DMS153 (cell line): ENCODE measurements at regions not wholly inside any gene's neighbourhood (a gene's known extent, or its start where the extent isn't known, plus 50 kb on each side); places are given as distances from the start of the nearest gene placed in this dataset.
A peak's percentile ranks its signal among the peaks of the same experiment; 100 is the strongest.

Experiments
- DNase-seq: peaks from one replicate; lab custom pipeline; 2025; lab: John Stamatoyannopoulos, UW

DNA sequence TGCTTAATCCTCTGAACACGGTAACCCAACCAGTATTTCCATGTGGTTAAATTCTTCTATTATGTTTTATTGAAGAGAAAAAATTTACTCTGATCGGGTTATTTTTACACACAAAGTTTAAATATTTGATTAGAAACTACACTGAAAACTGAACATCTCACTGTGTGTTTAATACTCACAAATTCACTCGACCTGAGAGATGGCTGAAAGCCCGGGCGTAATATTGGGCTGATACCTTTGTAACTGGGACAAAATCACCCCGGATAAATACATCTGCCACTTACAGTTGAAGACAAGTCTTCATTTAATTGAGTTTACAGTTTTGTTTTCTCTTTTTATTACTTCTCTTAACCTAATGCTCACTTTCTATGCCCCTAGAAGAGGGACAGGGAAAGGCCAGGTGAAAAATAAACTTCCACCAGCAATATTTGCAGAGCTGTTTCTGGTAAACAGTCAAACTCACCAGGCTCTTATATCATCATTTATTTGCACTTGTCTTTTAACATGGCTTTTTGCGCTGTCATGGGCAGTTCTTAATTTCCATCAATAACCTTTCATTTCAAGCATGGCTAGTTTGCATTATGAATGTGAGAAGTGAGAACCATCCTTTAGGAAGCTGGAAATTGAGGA is 145.6 kb upstream of the TMCO5A start:
- DNase-seq = peak; percentile 67

DNA sequence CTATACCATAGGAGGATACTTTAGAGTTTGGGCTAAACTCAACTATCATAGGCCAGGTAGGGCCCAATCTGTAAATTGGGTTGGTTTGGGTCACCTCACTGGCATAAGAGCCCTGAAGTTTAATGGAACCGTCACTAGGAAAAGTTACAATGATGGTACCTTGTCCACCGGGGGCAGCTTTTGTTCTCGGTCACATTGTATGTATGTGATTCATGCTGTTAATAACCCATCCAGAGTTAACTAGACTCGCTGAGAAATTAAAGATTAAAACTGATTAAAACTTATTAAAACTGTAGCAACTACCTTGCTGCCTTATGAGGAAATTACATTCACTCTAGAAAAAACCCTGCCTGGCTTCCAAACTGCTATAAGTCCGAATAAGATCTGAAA is 145.0 kb upstream of the TMCO5A start:
- DNase-seq = no peak

DNA sequence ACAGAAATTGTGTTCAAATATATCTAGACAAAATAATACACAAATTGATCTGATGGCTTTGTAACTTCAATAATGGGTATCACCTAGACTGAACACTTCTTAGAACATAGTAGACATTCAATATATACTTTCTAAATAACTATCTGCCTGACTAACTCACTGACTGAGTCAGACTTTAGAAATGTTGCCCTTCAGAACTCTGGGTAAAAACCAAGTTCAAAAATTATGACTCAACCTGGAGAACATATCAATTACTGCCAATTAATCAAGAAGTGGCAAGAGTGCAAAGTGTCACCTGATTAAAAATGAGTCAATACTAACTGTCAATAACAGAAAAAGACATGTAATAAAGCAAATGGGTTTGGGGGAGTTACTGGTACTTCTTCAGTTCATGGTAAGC is 144.6 kb upstream of the TMCO5A start:
- DNase-seq = no peak

DNA sequence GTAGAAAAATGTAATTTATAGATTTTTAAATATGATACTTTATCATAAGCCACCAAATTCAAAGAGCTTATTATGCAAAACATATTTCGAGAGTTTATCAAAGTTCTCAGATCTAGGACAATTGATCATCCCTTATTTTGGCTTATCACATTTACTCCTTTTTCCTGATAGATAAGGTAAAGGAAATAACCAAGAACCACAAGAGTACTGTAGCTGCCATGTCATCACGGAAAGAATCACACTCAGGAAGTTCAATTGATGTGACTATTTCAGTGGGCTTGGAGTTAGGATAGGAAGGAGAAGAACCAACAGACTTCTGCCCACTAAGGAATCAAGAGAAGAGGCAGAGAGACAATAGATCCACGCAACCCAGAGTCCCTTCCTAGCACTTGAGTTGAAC is 142.7 kb upstream of the TMCO5A start:
- DNase-seq = no peak

DNA sequence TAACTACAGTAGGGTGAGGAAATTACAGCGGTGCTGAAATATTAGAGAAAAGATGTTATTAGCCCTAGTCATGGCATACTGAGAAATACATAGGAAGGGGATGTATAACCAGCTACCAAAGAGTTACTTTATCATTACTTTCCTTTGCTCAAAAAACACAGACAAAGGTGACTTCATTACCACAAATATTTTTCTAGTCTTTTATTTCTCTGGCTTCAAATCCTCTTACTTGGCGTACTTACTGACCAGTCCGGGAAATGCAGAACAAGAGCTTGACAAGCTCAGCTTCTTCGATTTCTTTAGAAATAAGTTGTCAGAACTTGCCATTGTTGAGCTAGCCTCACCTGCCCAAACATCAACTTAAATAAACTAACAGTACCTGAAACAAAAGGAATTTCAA is 142.1 kb upstream of the TMCO5A start:
- DNase-seq = peak; percentile 6

DNA sequence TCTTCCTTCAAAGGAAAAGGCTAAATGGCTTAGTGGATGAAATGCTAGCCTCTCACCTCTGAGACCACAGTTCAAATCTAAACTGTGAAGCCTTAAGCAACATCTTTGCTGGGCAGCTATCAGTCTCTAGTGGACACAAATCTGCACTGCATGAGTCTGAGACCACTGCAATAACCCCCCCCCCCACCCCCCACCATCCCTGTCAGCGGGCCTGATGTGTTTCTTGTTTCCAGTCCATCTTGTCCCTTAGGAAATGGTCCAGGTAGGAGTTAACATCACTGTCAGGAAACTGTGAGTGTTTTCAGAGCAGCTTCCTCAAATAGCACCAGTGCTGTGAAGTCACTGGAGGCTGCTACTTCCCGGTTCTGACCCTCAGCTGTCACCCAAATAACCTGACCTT is 140.6 kb upstream of the TMCO5A start:
- DNase-seq = no peak

DNA sequence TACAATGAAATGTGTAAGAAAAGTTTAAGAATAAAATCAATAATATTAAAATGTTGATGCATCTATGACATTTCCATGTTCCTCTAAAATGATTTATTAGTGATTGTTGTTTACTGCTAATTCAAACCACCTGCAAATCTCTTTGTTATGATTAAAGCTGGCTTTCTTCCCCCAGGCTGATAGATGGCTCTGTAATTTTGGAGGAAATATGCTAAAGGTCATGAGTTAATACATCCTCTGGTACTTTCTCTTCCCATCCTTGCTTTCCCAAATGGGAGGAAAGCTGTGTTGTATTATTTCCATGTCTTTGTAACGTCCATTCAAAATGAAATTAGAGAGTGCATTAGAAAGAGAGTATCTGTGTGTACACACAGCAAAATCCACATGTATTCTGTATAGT is 139.5 kb upstream of the TMCO5A start:
- DNase-seq = no peak

DNA sequence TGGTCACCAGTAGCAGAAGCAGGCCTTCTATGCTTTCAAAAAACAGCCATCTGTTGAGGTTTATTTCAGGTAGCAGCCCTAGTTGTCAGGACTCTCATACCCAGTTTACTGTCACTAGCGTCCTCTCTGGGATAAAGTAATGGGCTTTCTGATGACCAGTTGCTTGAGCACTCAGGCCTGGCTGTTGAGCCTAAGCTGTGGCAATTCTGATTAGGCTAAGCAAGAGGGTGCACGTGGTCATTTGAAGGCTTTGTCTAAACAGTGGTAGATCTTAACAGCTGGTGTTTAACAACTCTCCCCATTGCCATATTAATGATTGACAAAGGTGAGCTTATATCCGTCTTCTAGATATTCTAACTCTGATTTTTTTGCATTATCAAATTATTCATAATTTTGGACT is 132.9 kb upstream of the TMCO5A start:
- no peak for DNase-seq

DNA sequence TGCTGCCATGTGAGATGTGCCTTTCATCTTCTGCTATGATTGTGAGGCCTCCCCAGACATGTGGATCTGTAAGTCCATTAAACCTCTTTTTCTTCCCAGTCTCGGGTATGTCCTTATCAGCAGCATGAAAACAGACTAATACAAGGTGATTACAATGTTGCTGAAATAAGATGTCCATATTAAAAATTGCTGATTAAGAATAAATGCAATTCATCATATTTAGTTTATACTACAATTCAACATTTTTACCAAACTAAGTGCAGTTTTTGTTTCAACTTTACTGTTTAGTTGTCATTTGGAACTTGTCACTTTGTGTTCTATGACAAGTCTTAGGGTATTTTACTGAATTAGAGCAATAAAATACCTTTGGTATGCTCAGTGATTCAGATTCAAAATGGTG is 127.6 kb upstream of the TMCO5A start:
- no peak for DNase-seq

DNA sequence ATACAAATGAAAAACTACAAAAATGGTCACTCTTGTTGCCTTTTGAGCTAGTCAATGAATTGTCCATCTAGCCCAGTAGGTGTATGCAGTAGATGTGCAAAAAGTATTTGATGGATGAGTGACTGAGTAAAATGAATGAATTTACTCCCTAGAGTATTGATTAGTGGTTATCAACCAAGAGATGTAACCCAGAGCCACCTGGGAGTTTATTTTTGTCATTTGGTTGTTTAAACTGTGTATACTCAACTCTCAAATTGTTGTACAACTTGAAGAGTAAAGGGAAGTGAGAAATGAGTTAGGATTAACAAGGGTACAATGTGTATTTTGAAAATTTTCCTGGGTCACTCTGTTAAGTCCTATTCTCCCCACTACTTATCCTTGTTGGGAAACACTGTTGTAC is 124.1 kb upstream of the TMCO5A start:
- DNase-seq = no peak

DNA sequence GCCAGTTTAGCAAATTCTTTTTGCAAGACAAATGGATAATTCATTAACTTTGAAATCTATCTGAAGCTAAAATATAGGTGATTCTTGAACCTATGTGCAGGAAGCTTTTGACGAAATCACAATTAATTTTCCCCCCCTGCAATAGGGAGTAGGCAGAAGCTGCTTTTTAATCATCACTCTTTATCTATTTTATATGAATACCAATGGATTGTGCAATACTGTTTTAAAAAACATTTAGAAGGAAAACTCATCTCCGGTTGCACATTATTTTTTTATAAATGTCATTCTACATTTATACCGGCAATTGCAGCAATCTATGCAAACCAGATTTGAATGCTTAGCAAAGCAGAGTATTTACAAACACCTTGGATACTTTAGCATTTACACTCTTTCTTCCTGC is 121.1 kb upstream of the TMCO5A start:
- DNase-seq = no peak

DNA sequence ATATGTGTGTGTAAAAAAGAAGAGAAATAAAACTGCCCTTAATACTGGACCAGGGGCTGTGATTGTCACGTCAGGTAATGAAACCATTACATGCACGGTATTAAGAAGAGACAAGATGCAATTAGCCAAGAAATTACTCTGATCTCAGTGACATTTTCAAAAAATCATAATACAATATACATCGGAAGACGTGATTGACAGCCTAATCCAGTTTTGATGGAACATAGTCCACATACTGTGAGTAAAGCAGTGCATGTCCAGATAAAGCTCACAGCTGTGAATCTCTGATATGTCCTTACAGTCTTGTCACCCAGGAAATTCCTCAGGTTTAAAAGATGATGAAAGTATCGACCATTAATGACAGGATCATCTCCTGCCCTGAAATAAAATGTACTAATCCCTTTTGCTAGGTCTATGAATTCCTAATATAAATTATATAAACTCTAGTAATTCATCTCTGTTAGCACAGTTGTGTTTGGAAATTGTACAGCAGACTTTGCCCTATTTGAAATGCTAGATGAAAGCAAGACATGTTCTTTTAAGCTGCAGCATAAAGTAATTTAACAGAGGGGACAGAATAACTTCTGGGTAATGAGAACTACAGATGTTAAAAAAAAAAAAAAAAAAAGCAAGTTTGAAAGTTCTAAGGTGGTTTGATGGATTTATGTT is 119.5 kb upstream of the TMCO5A start:
- DNase-seq = no peak

DNA sequence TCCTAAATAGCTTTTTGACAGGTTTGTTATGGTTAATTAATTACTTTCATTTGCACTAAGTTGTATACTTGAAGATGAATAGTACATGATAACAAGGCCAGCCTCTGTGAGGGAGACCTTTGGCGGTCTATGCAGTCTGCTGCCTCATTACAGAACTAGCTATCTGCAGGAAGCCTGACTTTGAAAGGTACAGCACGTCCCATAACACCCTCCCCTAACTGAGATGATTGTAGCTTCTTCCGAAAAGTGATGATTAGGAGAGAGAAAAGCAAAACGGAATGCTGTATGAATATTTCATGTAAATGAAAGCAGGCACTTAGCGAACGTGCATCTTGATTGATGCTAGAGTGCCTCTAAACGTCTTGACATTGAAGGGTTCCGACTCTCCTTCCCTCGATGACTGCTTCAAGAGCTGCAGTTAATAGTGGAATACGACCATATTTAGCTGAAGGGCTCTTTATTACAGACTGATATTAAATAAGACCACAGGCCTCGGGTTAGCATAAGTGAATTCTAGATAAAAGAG is 116.2 kb upstream of the TMCO5A start:
- DNase-seq = no peak

DNA sequence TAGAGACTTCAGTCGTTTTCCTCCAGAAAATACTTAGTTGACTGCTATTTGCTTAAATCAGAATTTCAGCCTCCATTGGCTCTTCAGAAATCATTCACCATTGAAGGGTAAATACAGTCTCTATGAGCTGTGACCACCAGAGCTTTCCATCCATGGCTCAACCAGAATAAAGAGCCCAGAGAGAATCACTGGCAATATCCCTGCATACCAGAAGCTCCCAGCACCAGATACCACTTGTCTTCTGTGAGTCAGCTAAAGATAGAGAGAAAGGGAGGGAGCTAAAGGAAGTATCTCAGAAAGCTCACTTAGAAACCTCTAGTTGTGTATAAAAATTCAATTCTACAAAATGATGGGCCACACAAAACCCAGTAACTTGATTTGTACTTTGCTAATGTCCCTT is 115.2 kb upstream of the TMCO5A start:
- no peak for DNase-seq

DNA sequence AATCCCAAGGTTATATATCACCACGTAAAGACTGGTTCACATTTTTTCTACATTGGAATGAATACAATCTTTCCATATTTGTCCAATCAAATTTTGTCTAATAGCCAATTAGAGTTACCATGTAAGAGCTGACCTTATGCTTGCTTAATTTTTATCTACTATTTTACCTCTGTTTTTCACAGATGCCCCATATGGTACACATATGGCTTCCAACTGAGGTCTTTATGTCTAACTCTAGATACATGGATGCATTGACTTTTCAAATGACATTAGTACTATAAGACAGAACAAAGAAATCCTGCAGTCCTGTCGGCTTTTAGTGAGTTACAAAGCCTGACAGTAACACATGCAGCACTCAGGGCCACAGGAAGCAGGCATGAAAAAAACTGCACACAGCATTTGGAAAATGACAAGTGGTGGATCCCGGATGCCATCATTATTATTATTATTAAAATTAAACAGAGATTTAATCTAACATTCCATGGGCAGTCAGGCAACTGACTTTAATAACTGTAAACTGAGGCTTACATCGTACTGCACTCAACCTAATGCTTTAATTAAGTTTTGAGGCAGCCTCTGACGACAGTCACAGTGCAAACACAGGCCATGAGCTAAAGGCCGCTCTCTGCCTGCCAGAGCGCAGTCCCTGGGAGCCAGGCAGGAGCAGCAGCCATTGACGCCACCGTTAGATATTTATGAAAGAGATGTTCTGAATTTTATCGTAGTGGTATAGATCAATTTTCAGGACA is 113.9 kb upstream of the TMCO5A start:
- no peak for DNase-seq

DNA sequence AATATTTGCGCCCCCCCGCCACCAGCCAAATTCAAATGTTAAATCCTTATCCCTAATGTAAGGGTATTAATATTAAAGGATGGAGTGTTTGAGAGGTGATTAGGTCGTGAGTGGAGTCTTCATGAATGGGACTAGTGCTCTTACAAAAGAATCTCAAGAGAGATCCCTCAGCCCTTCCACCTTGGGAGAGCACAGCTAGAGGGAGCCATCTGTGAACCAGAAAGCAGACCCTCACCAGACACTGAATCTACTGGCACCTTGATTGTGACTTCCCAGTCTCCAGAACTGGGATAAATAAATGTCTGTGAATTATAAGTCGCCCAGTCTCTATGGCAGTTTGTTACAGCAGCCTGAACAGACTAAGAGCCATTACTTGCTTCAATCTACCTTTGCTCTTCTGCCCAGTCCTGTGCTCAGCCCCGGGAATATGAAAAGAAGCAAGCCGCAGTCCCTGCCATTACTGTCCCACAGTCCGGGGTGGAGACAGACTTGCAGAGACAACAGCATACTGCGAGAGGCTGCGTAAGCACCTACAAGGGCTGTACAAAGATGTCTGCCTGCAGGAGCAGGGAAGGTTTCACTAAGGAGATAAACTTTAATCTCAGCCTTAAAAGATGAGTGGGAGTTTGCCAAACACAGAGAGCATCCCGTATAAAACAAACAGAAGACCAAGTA is 110.7 kb upstream of the TMCO5A start:
- DNase-seq = no peak

DNA sequence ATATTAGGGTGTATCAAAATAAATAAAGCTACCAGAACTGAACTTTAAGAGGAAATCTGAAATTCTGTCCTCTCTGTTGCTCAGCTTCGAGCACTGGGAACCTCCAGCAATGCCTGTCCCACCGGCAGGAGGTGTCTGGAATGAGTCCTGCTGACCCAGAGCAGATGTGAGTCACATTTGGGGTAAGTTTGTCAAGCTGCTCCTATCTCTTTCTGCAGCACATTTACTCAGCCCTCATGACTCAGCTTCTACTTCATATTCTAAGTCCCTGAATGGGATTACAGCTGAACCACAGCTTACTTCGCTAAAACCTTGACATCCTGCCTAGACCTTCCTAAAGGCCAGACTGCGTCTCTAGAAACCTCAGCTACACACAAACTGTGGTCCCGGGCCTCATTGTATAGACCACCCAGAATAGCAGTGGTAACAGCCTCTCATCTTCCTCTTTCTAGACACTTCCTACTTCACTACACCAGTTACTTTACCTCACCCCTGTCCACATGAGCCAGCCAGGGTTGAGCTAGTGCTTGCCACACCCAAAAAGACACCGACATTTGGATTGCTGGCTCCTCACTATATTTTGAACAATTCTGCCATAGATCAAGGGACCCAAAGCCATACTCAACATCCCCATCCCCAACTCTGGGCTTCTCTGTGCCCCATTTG is 109.6 kb upstream of the TMCO5A start:
- no peak for DNase-seq

DNA sequence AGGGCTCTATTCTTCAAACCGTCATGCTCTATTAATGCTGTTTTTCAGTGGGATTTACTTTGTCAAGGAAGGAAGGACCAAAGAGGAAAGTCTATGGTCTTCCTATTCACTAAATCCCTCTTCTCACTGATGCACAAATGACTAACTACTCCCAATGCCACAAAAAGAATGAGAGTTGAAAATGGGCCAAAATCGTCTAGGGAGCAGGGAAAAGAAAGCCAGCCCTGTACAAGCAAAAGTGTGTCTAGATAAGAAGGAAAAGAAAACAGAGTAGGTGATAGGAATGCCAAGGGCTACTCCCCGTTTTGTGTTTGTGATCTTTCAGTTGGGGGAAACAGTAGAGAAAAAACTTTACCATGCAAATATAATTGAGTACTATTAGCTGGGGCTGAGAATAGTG is 97.2 kb upstream of the TMCO5A start:
- DNase-seq = no peak

DNA sequence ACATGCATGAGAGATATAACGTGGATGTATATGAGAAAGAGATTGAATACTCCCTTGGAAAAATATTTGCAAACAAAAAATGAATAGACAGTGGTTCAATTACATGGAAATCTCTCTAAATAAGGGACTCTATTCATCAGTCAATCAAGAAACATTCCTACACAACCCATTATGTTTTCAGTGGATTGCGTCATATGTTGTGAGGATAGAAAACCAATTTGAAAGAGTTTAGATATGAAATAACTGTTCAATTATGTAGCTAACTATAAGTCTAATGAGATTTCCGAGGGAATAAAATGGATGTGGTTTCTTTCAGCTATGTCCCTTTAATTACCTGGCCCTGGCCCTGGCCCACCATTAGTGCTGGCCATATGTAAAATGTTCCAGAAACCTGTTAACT is 86.7 kb upstream of the TMCO5A start:
- no peak for DNase-seq

DNA sequence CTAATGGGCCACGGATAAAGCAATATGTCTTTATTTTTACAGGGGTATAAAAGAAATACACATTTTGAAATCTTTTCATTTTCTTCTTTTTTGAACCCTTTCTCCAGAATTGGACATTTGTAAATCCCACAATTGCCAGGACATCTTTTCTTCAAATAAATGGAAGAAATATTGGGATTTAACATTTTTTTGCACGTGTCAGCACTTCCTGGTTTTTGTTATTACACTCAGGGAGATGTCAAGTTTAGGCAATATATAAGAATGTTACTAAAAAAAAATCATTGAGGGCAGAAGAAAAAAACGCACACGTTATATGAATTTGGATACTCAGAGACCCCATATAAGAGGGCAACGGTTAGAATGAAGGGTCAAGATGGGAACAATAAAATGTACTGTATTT is 78.3 kb upstream of the TMCO5A start:
- no peak for DNase-seq

DNA sequence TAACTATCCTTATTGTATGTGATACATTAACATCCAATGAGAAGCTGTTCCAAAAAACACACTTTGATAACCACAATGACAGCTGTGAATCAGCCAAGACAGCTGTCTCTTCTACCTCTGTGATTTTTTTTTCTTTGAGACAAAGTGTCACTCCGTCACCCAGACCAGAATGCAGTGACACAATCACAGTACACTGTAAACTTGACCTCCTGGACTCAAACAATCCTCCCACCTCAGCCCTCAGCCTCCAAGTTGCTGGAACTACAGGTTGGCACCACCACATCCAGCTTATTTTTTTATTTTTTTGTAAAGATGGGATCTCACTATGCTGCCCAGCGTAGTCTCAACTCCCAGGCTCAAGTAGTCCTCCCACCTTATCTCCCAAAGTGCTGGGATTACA is 73.5 kb upstream of the TMCO5A start:
- no peak for DNase-seq

DNA sequence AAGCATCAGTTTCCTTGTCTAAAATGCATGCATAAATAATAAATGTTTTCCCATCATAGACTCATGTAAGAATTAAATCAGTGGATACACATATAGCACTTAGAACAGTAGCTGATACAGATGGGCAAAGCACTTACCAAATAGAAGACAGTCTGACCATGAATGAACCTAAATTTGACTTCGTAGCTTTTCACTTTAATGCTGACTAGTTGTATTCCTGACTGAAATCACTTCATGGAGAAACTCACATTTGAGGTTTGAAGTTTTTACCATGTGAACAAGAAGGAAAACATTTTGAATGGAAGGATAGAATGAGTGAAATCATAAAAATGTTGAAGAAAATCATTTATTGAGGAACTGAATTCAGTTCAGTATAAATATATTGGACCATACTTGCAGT is 68.8 kb upstream of the TMCO5A start:
- no peak for DNase-seq
